ENCODE measurements at regions not wholly inside any gene's neighbourhood (a gene's known extent, or its start where the extent isn't known, plus 50 kb on each side); places are given as distances from the start of the nearest gene placed in this dataset.

- TF ChIP-seq, protein P1, sequence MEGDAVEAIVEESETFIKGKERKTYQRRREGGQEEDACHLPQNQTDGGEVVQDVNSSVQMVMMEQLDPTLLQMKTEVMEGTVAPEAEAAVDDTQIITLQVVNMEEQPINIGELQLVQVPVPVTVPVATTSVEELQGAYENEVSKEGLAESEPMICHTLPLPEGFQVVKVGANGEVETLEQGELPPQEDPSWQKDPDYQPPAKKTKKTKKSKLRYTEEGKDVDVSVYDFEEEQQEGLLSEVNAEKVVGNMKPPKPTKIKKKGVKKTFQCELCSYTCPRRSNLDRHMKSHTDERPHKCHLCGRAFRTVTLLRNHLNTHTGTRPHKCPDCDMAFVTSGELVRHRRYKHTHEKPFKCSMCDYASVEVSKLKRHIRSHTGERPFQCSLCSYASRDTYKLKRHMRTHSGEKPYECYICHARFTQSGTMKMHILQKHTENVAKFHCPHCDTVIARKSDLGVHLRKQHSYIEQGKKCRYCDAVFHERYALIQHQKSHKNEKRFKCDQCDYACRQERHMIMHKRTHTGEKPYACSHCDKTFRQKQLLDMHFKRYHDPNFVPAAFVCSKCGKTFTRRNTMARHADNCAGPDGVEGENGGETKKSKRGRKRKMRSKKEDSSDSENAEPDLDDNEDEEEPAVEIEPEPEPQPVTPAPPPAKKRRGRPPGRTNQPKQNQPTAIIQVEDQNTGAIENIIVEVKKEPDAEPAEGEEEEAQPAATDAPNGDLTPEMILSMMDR (IDR thresholded peaks at IDR 0.05; ENCODE audit: poor library complexity): no peak
- TF ChIP-seq EZH2 (IDR thresholded peaks at IDR 0.05; ENCODE audit: borderline replicate concordance) (no peak), EZH2phosphoT487 (IDR thresholded peaks at IDR 0.05; ENCODE audit: low read depth, severe bottlenecking, unreplicated experiment) (no peak)
These were observed 50.4 kb upstream of the RGMB start for GRCh38 chr5:98723061-98723460.
